Stomach (tissue), 4 donors: ENCODE measurements at regions not wholly inside any gene's neighbourhood (a gene's known extent, or its start where the extent isn't known, plus 50 kb on each side); places are given as distances from the start of the nearest gene placed in this dataset.

Experiments
- CTCF ChIP-seq, 7 experiments: fragments of 450-650 bp in 4 of 7; fragments of 200-600 bp in 3 of 7; sonication (generic) in 3 of 7; IDR thresholded peaks; one replicate each; pipeline ENCODE4 v1.5.1; 2016 to 2019; ENCODE audit warnings: antibody characterized with exemption in 7 of 7, control low read depth in 2 of 7, mild to moderate bottlenecking in 1 of 7
- POLR2A ChIP-seq, 4 donors: fragments of 450-650 bp; IDR thresholded peaks; one replicate each; pipeline ENCODE4 v1.6.1; 2016; ENCODE audit warnings: antibody characterized with exemption in 4 of 4, control low read depth in 2 of 4, mild to moderate bottlenecking in 1 of 4, moderate library complexity in 1 of 4

- TF ChIP-seq POLR2A (IDR thresholded peaks at IDR 0.05) (no peak), CTCF (IDR thresholded peaks at IDR 0.05) (no peak)
These were observed 68.6 kb upstream of the IL12B start for GRCh38 chr5:159398936-159399335.
